HCT116 (cell line): ENCODE measurements at regions not wholly inside any gene's neighbourhood (a gene's known extent, or its start where the extent isn't known, plus 50 kb on each side); places are given as distances from the start of the nearest gene placed in this dataset.

Experiments used
- ATAC-seq: fragments of 200-7000 bp; cut with Tn5 transposase; 2 replicates; pipeline ENCODE4 v1.9.1; 2020; ENCODE audit warnings: mild to moderate bottlenecking, moderate library complexity
- BruUV-seq: library from RNA; stranded (reverse); fragments of 400-500 nt; replicated peaks from 2 replicates; lab custom pipeline; 2021; lab: Mats Ljungman, UMichigan
- CTCF ChIA-PET: fragments of 300-600 bp; sonication (Branson Sonifier 250); formaldehyde crosslinking; loops from one replicate; lab custom pipeline; 2021; ENCODE audit warnings: antibody characterized with exemption; lab: Charles Lee
- POLR2A ChIA-PET: fragments of 300-600, 350-600 bp; sonication (Branson Sonifier 250); formaldehyde crosslinking; loops from one replicate; lab custom pipeline; 2021; ENCODE audit warnings: antibody characterized with exemption; lab: Charles Lee
- RAD21 ChIA-PET, 2 experiments: fragments of 300-600 bp; sonication (Branson Sonifier 250); formaldehyde crosslinking; loops; one replicate each; lab custom pipeline; 2023; ENCODE audit warnings: low total read pairs in 2 of 2; ENCODE audit not compliant: uncharacterized antibody in 2 of 2, unreplicated experiment in 2 of 2, low non-redundant PET in 1 of 2; lab: Charles Lee
- DNase-seq: peaks from one replicate; pipeline ENCODE4 v3.0.0-alpha.2; 2010; ENCODE audit warnings: low read depth, low spot score
- H2AFZ ChIP-seq: fragments of 200-600 bp; shearing (Covaris generic), sonication (generic); 2 replicates; pipeline ENCODE4 v1.6.1; 2017; ENCODE audit warnings: low read depth, mixed run types, mixed read lengths, antibody characterized with exemption, low read length; ENCODE audit not compliant: poor library complexity, severe bottlenecking
- H3K27ac ChIP-seq: 2 replicates; pipeline ENCODE4 v1.5.1; 2012; ENCODE audit warnings: low read depth, low read length
- H3K27me3 ChIP-seq: fragments of 200-600 bp; sonication (generic); 2 replicates; pipeline ENCODE4 v1.6.1; 2016; ENCODE audit warnings: mixed run types, low read length, mixed read lengths; ENCODE audit not compliant: insufficient read depth
- H3K36me3 ChIP-seq, 2 experiments: fragments of 200-500 bp in 1 of 2; fragments of 200-600 bp in 1 of 2; sonication (Bioruptor generic) in 1 of 2; sonication (generic) in 1 of 2; 2 replicates each; pipeline versions ENCODE4 v1.5.1 to v1.6.1; 2014 to 2016; ENCODE audit warnings: low read length in 2 of 2, inconsistent platforms in 1 of 2, mixed read lengths in 1 of 2, mixed run types in 1 of 2; ENCODE audit not compliant: insufficient read depth in 2 of 2, control insufficient read depth in 1 of 2
- H3K4me1 ChIP-seq, 2 experiments: fragments of 200-600 bp in 1 of 2; sonication (generic) in 1 of 2; 2 replicates each; pipeline versions ENCODE4 v1.5.1 to v1.6.1; 2012 to 2017; ENCODE audit warnings: low read length in 2 of 2, inconsistent platforms in 1 of 2, mild to moderate bottlenecking in 1 of 2, mixed read lengths in 1 of 2, mixed run types in 1 of 2, moderate library complexity in 1 of 2; ENCODE audit not compliant: insufficient read depth in 2 of 2, control insufficient read depth in 1 of 2
- H3K4me2 ChIP-seq: fragments of 200-600 bp; sonication (generic); 2 replicates; pipeline ENCODE4 v1.6.1; 2017; ENCODE audit warnings: mixed run types, low read length, mixed read lengths
- H3K4me3 ChIP-seq, 2 experiments: fragments of 200-600 bp in 1 of 2; sonication (generic) in 1 of 2; replicated peaks in 1 of 2; 2 replicates each; pipeline ENCODE4 v1.5.1; 2011 to 2016; ENCODE audit warnings: low read length in 2 of 2, control low read depth in 1 of 2, low read depth in 1 of 2, mild to moderate bottlenecking in 1 of 2, mixed read lengths in 1 of 2, mixed run types in 1 of 2
- H3K79me2 ChIP-seq: fragments of 200-600 bp; sonication (generic); 2 replicates; pipeline ENCODE4 v1.6.1; 2017; ENCODE audit warnings: mild to moderate bottlenecking, mixed run types, low read length, moderate library complexity, mixed read lengths; ENCODE audit not compliant: insufficient read depth
- H3K9ac ChIP-seq: fragments of 200-600 bp; sonication (generic); 2 replicates; pipeline ENCODE4 v1.6.1; 2016; ENCODE audit warnings: low read length, mixed read lengths
- H3K9me2 ChIP-seq: fragments of 200-600 bp; sonication (generic), shearing (Covaris generic); 2 replicates; pipeline ENCODE4 v1.6.1; 2017; ENCODE audit warnings: mixed run types, mild to moderate bottlenecking, moderate library complexity; ENCODE audit not compliant: insufficient read depth
- H3K9me3 ChIP-seq, 2 experiments: fragments of 200-500 bp in 1 of 2; fragments of 200-600 bp in 1 of 2; sonication (Bioruptor generic) in 1 of 2; sonication (generic) in 1 of 2; 2 replicates each; pipeline ENCODE4 v1.6.1; 2014 to 2017; ENCODE audit warnings: low read length in 2 of 2, mixed read lengths in 2 of 2, inconsistent platforms in 1 of 2, low read depth in 1 of 2, mild to moderate bottlenecking in 1 of 2, mixed run types in 1 of 2, moderate library complexity in 1 of 2; ENCODE audit not compliant: control insufficient read depth in 1 of 2, insufficient read depth in 1 of 2
- H4K20me1 ChIP-seq: fragments of 200-600 bp; sonication (generic), shearing (Covaris generic); 2 replicates; pipeline ENCODE4 v1.6.1; 2017; ENCODE audit warnings: mixed run types, mild to moderate bottlenecking, moderate library complexity; ENCODE audit not compliant: insufficient read depth
- ATF3 ChIP-seq: IDR thresholded peaks from 2 replicates; pipeline ENCODE4 v1.6.1; 2012
- CEBPB ChIP-seq: IDR thresholded peaks from 2 replicates; pipeline ENCODE4 v1.6.1; 2012; ENCODE audit warnings: low read depth
- EGR1 ChIP-seq: IDR thresholded peaks from 2 replicates; pipeline ENCODE4 v1.6.1; 2012; ENCODE audit warnings: low read depth
- ELF1 ChIP-seq: IDR thresholded peaks from 2 replicates; pipeline ENCODE4 v1.6.1; 2012; ENCODE audit warnings: low read depth, borderline replicate concordance
- EZH2 ChIP-seq: fragments of 200-600 bp; sonication (generic); IDR thresholded peaks from 2 replicates; pipeline ENCODE4 v1.6.1; 2017; ENCODE audit warnings: antibody characterized with exemption, mixed run types
- EZH2phosphoT487 ChIP-seq: fragments of 200-600 bp; IDR thresholded peaks from 2 replicates; pipeline ENCODE4 v1.6.1; 2018; ENCODE audit warnings: antibody characterized with exemption, borderline replicate concordance
- FOSL1 ChIP-seq: IDR thresholded peaks from 2 replicates; pipeline ENCODE4 v1.6.1; 2012; ENCODE audit warnings: low read depth
- JUND ChIP-seq: IDR thresholded peaks from 2 replicates; pipeline ENCODE4 v1.6.1; 2012
- MAX ChIP-seq: IDR thresholded peaks from 2 replicates; pipeline ENCODE4 v1.6.1; 2012
- POLR2A ChIP-seq: IDR thresholded peaks from 2 replicates; pipeline ENCODE4 v1.7.0; 2011; ENCODE audit warnings: borderline replicate concordance; ENCODE audit not compliant: insufficient read depth, insufficient read length; ENCODE audit errors: extremely low read depth
- POLR2AphosphoS5 ChIP-seq: IDR thresholded peaks from 2 replicates; pipeline ENCODE4 v1.6.1; 2011; ENCODE audit warnings: mild to moderate bottlenecking, low read depth, low read length, moderate library complexity
- RAD21 ChIP-seq: IDR thresholded peaks from 2 replicates; pipeline ENCODE4 v1.6.1; 2012; ENCODE audit warnings: low read depth, mild to moderate bottlenecking
- SIN3A ChIP-seq: IDR thresholded peaks from 2 replicates; pipeline ENCODE4 v1.6.1; 2012; ENCODE audit warnings: low read depth
- SP1 ChIP-seq: IDR thresholded peaks from 2 replicates; pipeline ENCODE4 v1.6.1; 2012; ENCODE audit warnings: low read depth
- SRF ChIP-seq: IDR thresholded peaks from 2 replicates; pipeline ENCODE4 v1.6.1; 2012; ENCODE audit warnings: low read depth
- TCF7L2 ChIP-seq: IDR thresholded peaks from 2 replicates; pipeline ENCODE4 v1.7.0; 2011; ENCODE audit warnings: borderline replicate concordance, inconsistent platforms; ENCODE audit not compliant: insufficient read depth, insufficient read length; ENCODE audit errors: extremely low read depth
- YY1 ChIP-seq: IDR thresholded peaks from 2 replicates; pipeline ENCODE4 v1.6.1; 2011; ENCODE audit warnings: low read length, low read depth, moderate library complexity, mild to moderate bottlenecking; ENCODE audit not compliant: insufficient replicate concordance; ENCODE audit errors: extremely low read depth
- ZFX ChIP-seq: fragments of 450-650 bp; IDR thresholded peaks from 2 replicates; pipeline ENCODE4 v1.6.1; 2017
- intact Hi-C: fragments of 100-400 bp; cut with micrococcal nuclease; formaldehyde crosslinking; loops from 2 replicates; pipeline ENCODE4 v1.10.0; 2022
- TF ChIP-seq, protein P1 (sequence below): IDR thresholded peaks from 2 replicates; pipeline ENCODE4 v1.6.1; 2011; ENCODE audit warnings: mild to moderate bottlenecking, low read length, moderate library complexity; ENCODE audit not compliant: insufficient replicate concordance; ENCODE audit errors: extremely low read depth

- TF ChIP-seq POLR2AphosphoS5, result no peak
- no peak for TF ChIP-seq YY1
- no peak for TF ChIP-seq POLR2A
- TF ChIP-seq CEBPB, result no peak
- TF ChIP-seq TCF7L2, result no peak
- TF ChIP-seq FOSL1, result no peak
- no peak for TF ChIP-seq MAX
- TF ChIP-seq, protein P1, sequence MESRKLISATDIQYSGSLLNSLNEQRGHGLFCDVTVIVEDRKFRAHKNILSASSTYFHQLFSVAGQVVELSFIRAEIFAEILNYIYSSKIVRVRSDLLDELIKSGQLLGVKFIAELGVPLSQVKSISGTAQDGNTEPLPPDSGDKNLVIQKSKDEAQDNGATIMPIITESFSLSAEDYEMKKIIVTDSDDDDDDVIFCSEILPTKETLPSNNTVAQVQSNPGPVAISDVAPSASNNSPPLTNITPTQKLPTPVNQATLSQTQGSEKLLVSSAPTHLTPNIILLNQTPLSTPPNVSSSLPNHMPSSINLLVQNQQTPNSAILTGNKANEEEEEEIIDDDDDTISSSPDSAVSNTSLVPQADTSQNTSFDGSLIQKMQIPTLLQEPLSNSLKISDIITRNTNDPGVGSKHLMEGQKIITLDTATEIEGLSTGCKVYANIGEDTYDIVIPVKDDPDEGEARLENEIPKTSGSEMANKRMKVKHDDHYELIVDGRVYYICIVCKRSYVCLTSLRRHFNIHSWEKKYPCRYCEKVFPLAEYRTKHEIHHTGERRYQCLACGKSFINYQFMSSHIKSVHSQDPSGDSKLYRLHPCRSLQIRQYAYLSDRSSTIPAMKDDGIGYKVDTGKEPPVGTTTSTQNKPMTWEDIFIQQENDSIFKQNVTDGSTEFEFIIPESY, result no peak
- no peak for TF ChIP-seq ELF1
- no peak for TF ChIP-seq SIN3A
- no peak for TF ChIP-seq SP1
- TF ChIP-seq EZH2, result no peak
- TF ChIP-seq SRF, result no peak
- no peak for TF ChIP-seq EZH2phosphoT487
- TF ChIP-seq ATF3, result no peak
- TF ChIP-seq RAD21, result no peak
- no peak for TF ChIP-seq ZFX
- TF ChIP-seq JUND, result no peak
- TF ChIP-seq EGR1, result no peak
- Histone ChIP-seq H3K9ac (no peak overlapping the region), H3K9me2 (no peaks in the 10 kb centered on the region), H3K36me3 (0 out of 4 replicates have a peak, but pooled peaks cover 0 to 10% of the 10 kb centered on the region in 2 experiments), H3K4me3 (no peak overlapping the region), H3K79me2 (no peaks in the 10 kb centered on the region), H3K27me3 (no peaks in the 10 kb centered on the region), H3K9me3 (no peaks in the 10 kb centered on the region), H4K20me1 (no peaks in the 10 kb centered on the region), H3K27ac (no peak overlapping the region), H3K4me1 (no peaks in the 10 kb centered on the region), H3K4me2 (no peak overlapping the region), H2AFZ (no peak overlapping the region)
- DNase-seq, result no peak
- RAD21 ChIA-PET, result interaction anchor here in 1 of 2 experiments (1.3 kb wide), 1 partner anchor 90 kb away, joined by 4 read pairs; no protein-coding TSS in a partner anchor
- CTCF ChIA-PET, result interaction anchor here (1.1 kb wide), 1 partner anchor 90 kb away, joined by 7 read pairs; no protein-coding TSS in a partner anchor
- no peak for ATAC-seq
- BruUV-seq, result no TSS peak
- POLR2A ChIA-PET, result no interaction called here
- intact Hi-C loops, result loop anchor here (5.0 kb wide), 1 partner anchor 72 kb away; no protein-coding TSS in a partner anchor
Measured at GRCh38 chr17:6914711-6915110, 81.1 kb upstream of the ALOX12 start.
